ENCODE measurements at regions not wholly inside any gene's neighbourhood (a gene's known extent, or its start where the extent isn't known, plus 50 kb on each side); places are given as distances from the start of the nearest gene placed in this dataset.

DNA sequence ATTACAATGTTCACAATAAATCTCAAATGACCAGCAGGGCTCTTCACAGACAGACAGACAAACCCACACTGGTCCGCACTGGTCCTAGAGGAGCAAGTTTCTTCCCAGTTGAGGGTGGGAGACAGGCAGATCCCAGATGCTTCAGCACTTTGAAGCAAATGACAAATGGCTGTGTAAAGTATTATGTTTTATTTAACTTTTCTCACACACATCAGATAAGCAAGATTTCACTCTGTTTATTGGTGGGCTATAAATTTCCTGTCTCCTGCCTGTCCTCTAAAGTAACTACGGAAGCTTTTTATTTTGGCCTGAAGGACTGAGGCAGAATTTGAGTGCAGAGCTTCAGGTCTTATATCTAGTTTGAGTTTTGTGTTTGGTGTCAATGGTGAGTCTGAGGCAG is 174.7 kb upstream of the MTNR1B start:
- H3K9ac ChIP-seq: no peak overlapping the region

DNA sequence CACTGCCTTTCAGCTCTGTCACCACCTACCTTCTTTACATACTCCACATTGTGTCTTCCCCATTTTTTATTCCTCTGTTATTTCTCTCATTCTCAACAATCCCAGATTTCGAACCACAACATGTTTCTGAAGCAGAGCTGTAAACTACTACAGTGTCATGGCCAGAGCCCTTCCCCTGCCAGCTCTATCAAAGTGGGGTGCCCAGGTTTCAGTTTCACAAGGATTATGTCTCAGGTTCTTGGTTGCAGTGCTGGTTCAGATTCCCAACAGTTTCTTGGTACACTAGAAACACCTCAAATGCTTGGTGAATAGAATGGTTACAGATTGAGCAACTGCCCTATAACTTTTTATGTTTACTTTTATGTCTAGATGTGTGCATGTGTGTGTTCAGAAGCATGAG is 172.7 kb upstream of the MTNR1B start:
- Histone ChIP-seq H3K27ac (ENCODE audit: low read depth in 2 of 2, low read length in 1 of 2) (no peak overlapping the region), H3K79me2 (ENCODE audit: insufficient read depth) (no peaks in the 10 kb centered on the region), H3K9me2 (no peaks in the 10 kb centered on the region), H3K9ac (no peak overlapping the region), H2AFZ (ENCODE audit: low read depth) (no peak overlapping the region), H3K27me3 (ENCODE audit: insufficient read depth) (no peaks in the 10 kb centered on the region), H3K36me3 (replicated peaks in 1 of 2; ENCODE audit: control insufficient read depth in 1 of 2, insufficient read depth in 2 of 2, low read length in 1 of 2) (no peaks in the 10 kb centered on the region), H3K9me3 (no peaks in the 10 kb centered on the region), H4K20me1 (ENCODE audit: insufficient read depth) (no peaks in the 10 kb centered on the region), H3K4me1 (ENCODE audit: control insufficient read depth in 1 of 2, insufficient read depth in 2 of 2, low read depth in 1 of 2, low read length in 1 of 2) (no peaks in the 10 kb centered on the region), H3K4me3 (ENCODE audit: low read depth in 2 of 2, low read length in 1 of 2) (no peak overlapping the region), H3K4me2 (no peak overlapping the region), H3F3A (replicated peaks; ENCODE audit: insufficient read depth) (no peaks in the 10 kb centered on the region)
- 30% methylated on average over 1 of the region's 1 CpG for WGBS (ENCODE audit: low lambda C conversion rate)
- DNase-seq: no peak
- POLR2A ChIA-PET: no interaction called here
- TF ChIP-seq EZH2phosphoT487 (IDR thresholded peaks at IDR 0.05; ENCODE audit: borderline replicate concordance, low read depth) (no peak), TAF1 (IDR thresholded peaks at IDR 0.05; ENCODE audit: borderline replicate concordance, low read depth, low read length) (no peak), TCF12 (IDR thresholded peaks at IDR 0.05) (no peak), RAD21 (IDR thresholded peaks at IDR 0.05; ENCODE audit: low read length) (no peak), RXRA (IDR thresholded peaks at IDR 0.05; ENCODE audit: borderline replicate concordance, low read depth) (no peak)
- TF ChIP-seq, protein P1, sequence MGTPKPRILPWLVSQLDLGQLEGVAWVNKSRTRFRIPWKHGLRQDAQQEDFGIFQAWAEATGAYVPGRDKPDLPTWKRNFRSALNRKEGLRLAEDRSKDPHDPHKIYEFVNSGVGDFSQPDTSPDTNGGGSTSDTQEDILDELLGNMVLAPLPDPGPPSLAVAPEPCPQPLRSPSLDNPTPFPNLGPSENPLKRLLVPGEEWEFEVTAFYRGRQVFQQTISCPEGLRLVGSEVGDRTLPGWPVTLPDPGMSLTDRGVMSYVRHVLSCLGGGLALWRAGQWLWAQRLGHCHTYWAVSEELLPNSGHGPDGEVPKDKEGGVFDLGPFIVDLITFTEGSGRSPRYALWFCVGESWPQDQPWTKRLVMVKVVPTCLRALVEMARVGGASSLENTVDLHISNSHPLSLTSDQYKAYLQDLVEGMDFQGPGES (IDR thresholded peaks at IDR 0.05; ENCODE audit: low read depth, low read length): no peak
- TF ChIP-seq, protein P2, sequence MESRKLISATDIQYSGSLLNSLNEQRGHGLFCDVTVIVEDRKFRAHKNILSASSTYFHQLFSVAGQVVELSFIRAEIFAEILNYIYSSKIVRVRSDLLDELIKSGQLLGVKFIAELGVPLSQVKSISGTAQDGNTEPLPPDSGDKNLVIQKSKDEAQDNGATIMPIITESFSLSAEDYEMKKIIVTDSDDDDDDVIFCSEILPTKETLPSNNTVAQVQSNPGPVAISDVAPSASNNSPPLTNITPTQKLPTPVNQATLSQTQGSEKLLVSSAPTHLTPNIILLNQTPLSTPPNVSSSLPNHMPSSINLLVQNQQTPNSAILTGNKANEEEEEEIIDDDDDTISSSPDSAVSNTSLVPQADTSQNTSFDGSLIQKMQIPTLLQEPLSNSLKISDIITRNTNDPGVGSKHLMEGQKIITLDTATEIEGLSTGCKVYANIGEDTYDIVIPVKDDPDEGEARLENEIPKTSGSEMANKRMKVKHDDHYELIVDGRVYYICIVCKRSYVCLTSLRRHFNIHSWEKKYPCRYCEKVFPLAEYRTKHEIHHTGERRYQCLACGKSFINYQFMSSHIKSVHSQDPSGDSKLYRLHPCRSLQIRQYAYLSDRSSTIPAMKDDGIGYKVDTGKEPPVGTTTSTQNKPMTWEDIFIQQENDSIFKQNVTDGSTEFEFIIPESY (IDR thresholded peaks at IDR 0.05; ENCODE audit: borderline replicate concordance, low read depth): no peak
- CTCF ChIA-PET: no interaction called here

More for the DNA sequence above, 174.7 kb upstream of the MTNR1B start:
- Histone ChIP-seq H3K79me2 (ENCODE audit: insufficient read depth) (no peaks in the 10 kb centered on the region), H3K9me2 (no peaks in the 10 kb centered on the region; the same call in 1 of the 2 replicates), H3K4me3 (ENCODE audit: low read depth in 2 of 2, low read length in 1 of 2) (no peak overlapping the region), H3F3A (replicated peaks; ENCODE audit: insufficient read depth) (no peaks in the 10 kb centered on the region), H3K4me2 (no peak overlapping the region), H3K27ac (ENCODE audit: low read depth in 2 of 2, low read length in 1 of 2) (no peak overlapping the region), H4K20me1 (ENCODE audit: insufficient read depth) (no peaks in the 10 kb centered on the region), H3K36me3 (replicated peaks in 1 of 2; ENCODE audit: control insufficient read depth in 1 of 2, insufficient read depth in 2 of 2, low read length in 1 of 2) (peaks cover 0 to 4% of the 10 kb centered on the region in 2 experiments), H3K27me3 (ENCODE audit: insufficient read depth) (no peaks in the 10 kb centered on the region), H2AFZ (ENCODE audit: low read depth) (no peak overlapping the region), H3K9me3 (no peaks in the 10 kb centered on the region), H3K4me1 (ENCODE audit: control insufficient read depth in 1 of 2, insufficient read depth in 2 of 2, low read depth in 1 of 2, low read length in 1 of 2) (no peaks in the 10 kb centered on the region)
- CTCF ChIA-PET: no interaction called here
- 79% methylated on average over 2 of the region's 2 CpGs for WGBS (ENCODE audit: low lambda C conversion rate)
- TF ChIP-seq, protein P2 (IDR thresholded peaks at IDR 0.05; ENCODE audit: borderline replicate concordance, low read depth): no peak
- POLR2A ChIA-PET: no interaction called here
- DNase-seq: no peak

All from SK-N-SH (cell line).